Psoas muscle (tissue), 7 donors: ENCODE measurements at regions not wholly inside any gene's neighbourhood (a gene's known extent, or its start where the extent isn't known, plus 50 kb on each side); places are given as distances from the start of the nearest gene placed in this dataset.

Experiments used
- ATAC-seq, 4 donors: fragments of 200-7000 bp; cut with Tn5 transposase; one replicate each; pipeline ENCODE4 v1.9.1; 2020; ENCODE audit warnings: moderate library complexity in 3 of 4, mild to moderate bottlenecking in 2 of 4
- DNase-seq, 2 donors: peaks; one replicate each; pipeline ENCODE4 v3.0.0-alpha.2; 2020
- H3K27ac ChIP-seq: fragments of 200-600 bp; one replicate; pipeline ENCODE4 v1.8.0; 2022
- H3K27me3 ChIP-seq, 3 donors: fragments of 200-600 bp in 1 of 3; one replicate each; pipeline versions ENCODE4 v1.6.1 to v1.8.0; 2013 to 2022; ENCODE audit warnings: low read length in 2 of 3, mild to moderate bottlenecking in 2 of 3, moderate library complexity in 1 of 3; ENCODE audit not compliant: insufficient read depth in 3 of 3
- H3K36me3 ChIP-seq, 2 donors: fragments of 200-600 bp in 1 of 2; one replicate each; pipeline versions ENCODE4 v1.6.1 to v1.8.0; 2013 to 2022; ENCODE audit warnings: low read depth in 1 of 2, mild to moderate bottlenecking in 1 of 2, moderate library complexity in 1 of 2; ENCODE audit not compliant: insufficient read depth in 1 of 2
- H3K4me1 ChIP-seq: fragments of 200-600 bp; one replicate; pipeline ENCODE4 v1.8.0; 2022
- H3K4me3 ChIP-seq: fragments of 200-600 bp; one replicate; pipeline ENCODE4 v1.8.0; 2022; ENCODE audit warnings: mild to moderate bottlenecking
- H3K9me3 ChIP-seq: fragments of 200-600 bp; one replicate; pipeline ENCODE4 v1.8.0; 2022
- WGBS, 3 donors: extraction: QIAGEN DNeasy Blood & Tissue Kit; methylation state at CpG; one replicate each; pipeline versions ENCODE4 v1.1.6 to v1.1.7; 2013; 5-methylcytosine and 5-hydroxymethylcytosine counted together
- intact Hi-C, 2 donors: fragments of 100-400 bp; cut with DNase I; formaldehyde crosslinking; loops; one replicate each; pipeline versions ENCODE4 v1.11.0 to v1.14.2; 2022
- TF ChIP-seq, protein P1 (sequence below): fragments of 200-600 bp; IDR thresholded peaks from one replicate; pipeline ENCODE4 v1.8.0; 2022; ENCODE audit warnings: antibody characterized with exemption
- donor health status: healthy with polysubstance abuse.
- donor health status: DM: no; HTN: no; CAD: no; lungs with moderate emphysema.
- donor health status: Bipolar disorder and iron deficiency.
- donor health status: healthy.
- donor health status: DM: yes; HTN: yes; CAD: no.
- donor health status: DM: no; HTN: no; CAD: no.
- donor health status: DM: yes; HTN: yes; CAD: no.

GRCh38 chr10:108187408-108188012 is 1023.0 kb upstream of the SORCS1 start:
- ATAC-seq (no peak), DNase-seq (no peak)
- 43 to 67% (median 49%) methylated on average over 3 of the region's 3 CpGs for WGBS, 3 donors
- Histone ChIP-seq H3K4me1 (no peaks in the 10 kb centered on the region), H3K4me3 (no peak overlapping the region), H3K36me3 (no peaks in the 10 kb centered on the region), H3K9me3 (no peaks in the 10 kb centered on the region), H3K27ac (no peak overlapping the region), H3K27me3 (no peaks in the 10 kb centered on the region)
- TF ChIP-seq, protein P1, sequence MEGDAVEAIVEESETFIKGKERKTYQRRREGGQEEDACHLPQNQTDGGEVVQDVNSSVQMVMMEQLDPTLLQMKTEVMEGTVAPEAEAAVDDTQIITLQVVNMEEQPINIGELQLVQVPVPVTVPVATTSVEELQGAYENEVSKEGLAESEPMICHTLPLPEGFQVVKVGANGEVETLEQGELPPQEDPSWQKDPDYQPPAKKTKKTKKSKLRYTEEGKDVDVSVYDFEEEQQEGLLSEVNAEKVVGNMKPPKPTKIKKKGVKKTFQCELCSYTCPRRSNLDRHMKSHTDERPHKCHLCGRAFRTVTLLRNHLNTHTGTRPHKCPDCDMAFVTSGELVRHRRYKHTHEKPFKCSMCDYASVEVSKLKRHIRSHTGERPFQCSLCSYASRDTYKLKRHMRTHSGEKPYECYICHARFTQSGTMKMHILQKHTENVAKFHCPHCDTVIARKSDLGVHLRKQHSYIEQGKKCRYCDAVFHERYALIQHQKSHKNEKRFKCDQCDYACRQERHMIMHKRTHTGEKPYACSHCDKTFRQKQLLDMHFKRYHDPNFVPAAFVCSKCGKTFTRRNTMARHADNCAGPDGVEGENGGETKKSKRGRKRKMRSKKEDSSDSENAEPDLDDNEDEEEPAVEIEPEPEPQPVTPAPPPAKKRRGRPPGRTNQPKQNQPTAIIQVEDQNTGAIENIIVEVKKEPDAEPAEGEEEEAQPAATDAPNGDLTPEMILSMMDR, result no peak
- intact Hi-C loops, result no loop called here

DNA sequence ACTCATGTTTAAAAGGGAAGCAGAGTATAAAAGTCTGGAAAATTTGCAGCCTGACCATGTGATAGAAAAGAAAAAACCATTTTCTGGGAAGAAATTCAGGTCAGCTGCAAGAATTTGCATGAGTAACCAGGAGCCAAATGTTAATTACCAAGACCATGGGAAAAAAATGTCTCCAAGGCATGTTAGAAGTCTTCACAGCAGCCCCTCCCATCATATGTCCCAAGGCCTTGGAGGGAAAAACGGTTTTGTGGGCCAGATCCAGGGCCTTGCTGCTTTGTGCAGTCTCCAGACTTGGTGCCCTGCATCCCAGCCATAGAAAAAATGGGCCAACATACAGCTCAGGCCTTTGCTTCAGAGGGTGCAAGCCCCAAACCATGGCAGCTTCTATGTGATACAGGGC is 1019.6 kb upstream of the SORCS1 start:
- TF ChIP-seq, protein P1, result no peak
- H3K4me1 ChIP-seq, result no peaks in the 10 kb centered on the region
- WGBS, 3 donors, result 10 to 40% (median 14%) methylated on average over 1 of the region's 1 CpG
- no peaks in the 10 kb centered on the region for H3K36me3 ChIP-seq
- no peak overlapping the region for H3K4me3 ChIP-seq
- H3K27ac ChIP-seq, result no peak overlapping the region
- ATAC-seq, result no peak
- no peaks in the 10 kb centered on the region for H3K9me3 ChIP-seq
- DNase-seq, result no peak
- no peaks in the 10 kb centered on the region for H3K27me3 ChIP-seq
- intact Hi-C loops, result no loop called here

DNA sequence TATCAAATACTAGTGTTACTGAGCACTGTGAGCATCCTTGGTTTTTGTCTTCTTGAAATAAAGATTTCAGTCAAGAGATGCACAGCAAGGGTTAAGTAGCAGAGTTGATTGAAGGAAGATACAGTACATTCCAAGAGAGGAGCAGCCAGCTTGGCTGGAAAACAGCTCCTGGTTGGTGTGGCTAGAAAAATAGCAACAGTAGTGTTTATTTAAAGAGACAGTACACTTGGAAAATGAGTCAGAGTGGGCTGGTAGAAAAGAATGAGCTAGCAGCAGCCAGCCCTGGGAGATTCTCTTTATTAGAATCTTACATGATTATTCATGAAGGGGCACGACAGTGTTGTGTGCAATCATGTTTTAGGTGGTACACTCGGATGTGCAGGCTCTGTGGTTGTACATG is 1016.4 kb upstream of the SORCS1 start:
- ATAC-seq (no peak), DNase-seq (no peak)
- Histone ChIP-seq H3K9me3 (no peaks in the 10 kb centered on the region), H3K27ac (no peak overlapping the region), H3K36me3 (no peaks in the 10 kb centered on the region), H3K4me3 (no peak overlapping the region), H3K27me3 (no peaks in the 10 kb centered on the region), H3K4me1 (no peaks in the 10 kb centered on the region)
- intact Hi-C loops, result no loop called here
- WGBS, 3 donors, result 65 to 73% (median 71%) methylated on average over 2 of the region's 2 CpGs
- TF ChIP-seq, protein P1, result no peak

DNA sequence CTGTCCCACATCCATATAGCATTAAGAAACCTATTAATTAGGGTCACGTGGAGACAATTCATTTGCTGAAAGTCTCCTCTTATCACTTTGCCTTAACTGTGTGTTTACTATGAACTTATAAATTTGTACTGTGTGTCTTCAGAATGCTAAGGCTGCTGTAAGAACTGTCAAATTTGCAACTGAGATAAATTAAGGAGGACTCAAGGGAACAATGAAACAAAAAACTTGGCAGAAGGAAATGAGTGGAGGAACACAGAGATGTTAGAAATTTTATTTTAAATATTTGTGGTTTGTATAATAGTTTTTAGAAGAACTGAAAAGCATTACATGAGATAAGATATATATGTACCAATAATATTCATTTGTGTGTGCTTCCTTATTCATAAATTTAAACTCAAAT is 1005.3 kb upstream of the SORCS1 start:
- WGBS, 3 donors, result 53 to 77% (median 69%) methylated on average over 1 of the region's 1 CpG
- H3K27me3 ChIP-seq, result no peaks in the 10 kb centered on the region

More for the DNA sequence above, 1005.3 kb upstream of the SORCS1 start:
- Histone ChIP-seq H3K27ac (no peak overlapping the region), H3K9me3 (no peaks in the 10 kb centered on the region), H3K4me1 (no peaks in the 10 kb centered on the region), H3K36me3 (no peaks in the 10 kb centered on the region), H3K4me3 (no peak overlapping the region)
- DNase-seq (no peak), ATAC-seq (no peak)
- TF ChIP-seq, protein P1, result no peak
- intact Hi-C loops, result no loop called here
